Heart left ventricle (tissue), 16 donors: ENCODE measurements at regions not wholly inside any gene's neighbourhood (a gene's known extent, or its start where the extent isn't known, plus 50 kb on each side); places are given as distances from the start of the nearest gene placed in this dataset.

Source experiments
- ATAC-seq, 4 donors: fragments of 200-7000 bp; cut with Tn5 transposase; one replicate each; pipeline ENCODE4 v1.9.1; 2020 to 2022; ENCODE audit warnings: moderate library complexity in 4 of 4, mild to moderate bottlenecking in 3 of 4, moderate number of reproducible peaks in 1 of 4
- DNase-seq, 5 donors: peaks; one replicate each; pipeline ENCODE4 v3.0.0-alpha.2; 2020
- H3K27ac ChIP-seq, 12 donors: fragments of 200-600 bp; sonication (generic) in 4 of 12; one replicate each; pipeline versions ENCODE4 v1.5.0 to v1.8.0; 2016 to 2022; ENCODE audit warnings: mild to moderate bottlenecking in 2 of 12
- H3K27me3 ChIP-seq, 9 donors: fragments of 200-600 bp; sonication (generic) in 2 of 9; one replicate each; pipeline versions ENCODE4 v1.5.1 to v1.8.0; 2016 to 2022; ENCODE audit warnings: mild to moderate bottlenecking in 3 of 9
- H3K36me3 ChIP-seq, 9 donors: fragments of 200-600 bp; sonication (generic) in 2 of 9; one replicate each; pipeline versions ENCODE4 v1.5.0 to v1.8.0; 2018 to 2022; ENCODE audit warnings: mild to moderate bottlenecking in 2 of 9
- H3K4me1 ChIP-seq, 12 donors: fragments of 200-600 bp; sonication (generic) in 4 of 12; one replicate each; pipeline versions ENCODE4 v1.5.0 to v1.8.0; 2016 to 2022; ENCODE audit warnings: mild to moderate bottlenecking in 3 of 12
- H3K4me3 ChIP-seq, 12 donors: fragments of 200-600 bp; sonication (generic) in 4 of 12; one replicate each; pipeline versions ENCODE4 v1.5.0 to v1.8.0; 2017 to 2022; ENCODE audit warnings: mild to moderate bottlenecking in 9 of 12, moderate library complexity in 4 of 12
- H3K9me3 ChIP-seq, 12 donors: fragments of 200-600 bp; sonication (generic) in 4 of 12; one replicate each; pipeline versions ENCODE4 v1.5.0 to v1.8.0; 2016 to 2022; ENCODE audit warnings: mild to moderate bottlenecking in 1 of 12
- CTCF ChIP-seq, 12 donors: fragments of 200-600 bp; sonication (generic) in 4 of 12; IDR thresholded peaks; one replicate each; pipeline versions ENCODE4 v1.5.0 to v1.8.0; 2018 to 2022; ENCODE audit warnings: antibody characterized with exemption in 12 of 12, mild to moderate bottlenecking in 5 of 12
- POLR2A ChIP-seq, 2 donors: fragments of 450-650 bp; IDR thresholded peaks; one replicate each; pipeline ENCODE4 v1.6.1; 2017; ENCODE audit warnings: antibody characterized with exemption in 2 of 2, mild to moderate bottlenecking in 2 of 2, moderate library complexity in 2 of 2
- WGBS, 4 donors: extraction: QIAGEN DNeasy Blood & Tissue Kit in 2 of 4; methylation state at CpG; one replicate each; pipeline versions ENCODE4 v1.1.5 to v1.1.7; 2013 to 2018; 5-methylcytosine and 5-hydroxymethylcytosine counted together
- intact Hi-C, 10 donors: fragments of 100-400 bp; cut with DNase I; formaldehyde crosslinking; loops; one replicate each; pipeline versions ENCODE4 v1.11.1 to v1.14.2; 2022
- donor health status: ischemic (EF 13 %, LVEDD 7.1; RV severe dilation, severe dysfunction).
- donor health status: healthy with polysubstance abuse.
- donor health status: DM: no; HTN: yes; CAD: no.
- donor health status: DM: no; HTN: no; CAD: no.
- donor health status: ischemic (EF 25% LVEDD 6.9; RV normal size, moderate dysfunction).
- donor health status: ischemic (EF 25% LVEDD 5.7; RV mildly dilated, moderate dysfunction).
- donor health status: healthy.
- donor health status: DM: yes; HTN: yes; CAD: no.
- donor health status: ischemic (EF 35%, LVEDD 5.7; RV mildly dilated, moderate dysfunction).
- donor health status: nonischemic (EF 11% LVEDD 7.7; RV severe dilation, severe dysfunction).
- donor health status: DM: yes; HTN: yes; CAD: no.
- donor health status: PGD.
- donor health status: ischemic (EF 29% LVEDD 5.4; RV normal size, mild dysfunction).
- donor health status: nonischemic (EF 23%, LVEDD 6.1; RV moderate dilation, normal function).

GRCh38 chr2:66036948-66037347 lies 398.0 kb upstream of the MEIS1 start:
- intact Hi-C loops = loop anchor here in 1 of 10 donors (10.0 kb wide), 1 partner anchor 62 kb away; no protein-coding TSS in a partner anchor

GRCh38 chr2:66034467-66034866 lies 400.5 kb upstream of the MEIS1 start:
- Histone ChIP-seq H3K4me1 (no peaks in the 10 kb centered on the region), H3K9me3 (no peaks in the 10 kb centered on the region), H3K36me3 (no peaks in the 10 kb centered on the region), H3K27ac (no peak overlapping the region), H3K27me3 (no peaks in the 10 kb centered on the region), H3K4me3 (no peak overlapping the region)
- DNase-seq (no peak), ATAC-seq (no peak)
- intact Hi-C loops = loop anchor here in 1 of 10 donors (10.0 kb wide), 1 partner anchor 60 kb away; no protein-coding TSS in a partner anchor
- TF ChIP-seq CTCF (IDR thresholded peaks at IDR 0.05) (no peak), POLR2A (IDR thresholded peaks at IDR 0.05) (no peak)

More at GRCh38 chr2:66036948-66037347, 398.0 kb upstream of the MEIS1 start:
- TF ChIP-seq POLR2A (IDR thresholded peaks at IDR 0.05) (no peak), CTCF (IDR thresholded peaks at IDR 0.05) (no peak)
- Histone ChIP-seq H3K4me1 (no peaks in the 10 kb centered on the region), H3K27ac (no peak overlapping the region), H3K4me3 (no peak overlapping the region), H3K36me3 (no peaks in the 10 kb centered on the region), H3K27me3 (no peaks in the 10 kb centered on the region), H3K9me3 (no peaks in the 10 kb centered on the region)
- DNase-seq (no peak), ATAC-seq (no peak)
- 90 to 96% (median 94%) methylated on average over 1 of the region's 1 CpG for WGBS, 4 donors

DNA sequence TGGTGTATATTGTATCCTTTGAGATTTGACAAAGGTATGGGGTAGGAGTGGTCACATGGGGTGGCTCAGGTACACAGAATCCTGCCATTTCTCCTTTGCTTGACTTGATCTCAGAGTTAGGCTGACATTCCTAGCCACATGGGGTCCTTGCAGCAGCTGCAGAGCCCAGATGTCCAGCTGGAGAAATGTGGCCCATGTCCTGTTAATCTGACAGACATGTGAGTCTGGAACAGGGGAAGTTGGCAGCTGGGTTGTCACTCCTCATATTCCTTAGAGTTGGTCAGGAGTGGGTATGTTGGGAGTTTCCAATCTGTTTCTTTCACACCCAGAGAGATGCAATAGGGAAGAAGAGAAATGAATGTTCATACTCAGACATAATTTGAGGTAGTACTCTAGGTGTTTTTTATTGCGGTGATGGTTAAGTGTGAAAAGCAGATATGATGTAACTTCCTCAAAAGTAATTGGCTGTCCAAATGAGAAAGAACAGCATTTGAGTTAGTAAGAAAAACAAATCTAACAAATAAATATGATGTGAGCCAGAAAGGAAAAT lies 402.6 kb upstream of the MEIS1 start:
- ATAC-seq (no peak), DNase-seq (no peak)
- H3K36me3 ChIP-seq = no peaks in the 10 kb centered on the region
- H3K27ac ChIP-seq = no peak overlapping the region
- H3K4me1 ChIP-seq = no peaks in the 10 kb centered on the region
- H3K9me3 ChIP-seq = no peaks in the 10 kb centered on the region
- no peak overlapping the region for H3K4me3 ChIP-seq
- TF ChIP-seq POLR2A (IDR thresholded peaks at IDR 0.05) (no peak), CTCF (IDR thresholded peaks at IDR 0.05) (no peak)
- WGBS, 4 donors = 78 to 82% (median 82%) methylated on average over 1 of the region's 1 CpG
- intact Hi-C loops = loop anchor here in 1 of 10 donors (10.0 kb wide), 1 partner anchor 58 kb away; no protein-coding TSS in a partner anchor
- H3K27me3 ChIP-seq = no peaks in the 10 kb centered on the region

DNA sequence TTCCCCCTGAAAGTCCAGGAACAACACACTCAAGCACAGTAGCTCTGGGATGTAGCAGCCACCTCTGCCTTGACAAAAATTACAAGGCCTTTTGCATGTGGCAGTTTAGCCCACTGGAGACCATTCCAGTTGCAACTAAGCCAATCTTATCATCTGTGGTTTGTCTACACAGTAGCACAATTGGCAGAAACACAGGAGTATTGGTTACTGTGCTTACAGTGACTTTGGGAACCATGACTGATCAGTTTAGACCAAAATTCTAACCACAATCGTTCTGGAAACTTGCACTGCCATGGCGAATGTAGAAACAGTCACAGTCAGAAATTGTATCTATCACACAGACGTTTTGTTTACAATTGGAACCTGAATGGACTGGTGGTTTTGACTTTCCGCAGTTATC lies 403.7 kb upstream of the MEIS1 start:
- Histone ChIP-seq H3K36me3 (no peaks in the 10 kb centered on the region), H3K27ac (no peak overlapping the region), H3K4me1 (no peaks in the 10 kb centered on the region), H3K4me3 (no peak overlapping the region), H3K9me3 (no peaks in the 10 kb centered on the region), H3K27me3 (no peaks in the 10 kb centered on the region)
- WGBS, 4 donors = 78 to 82% (median 80%) methylated on average over 4 of the region's 4 CpGs
- TF ChIP-seq POLR2A (IDR thresholded peaks at IDR 0.05) (no peak), CTCF (IDR thresholded peaks at IDR 0.05) (no peak)
- no peak for DNase-seq
- intact Hi-C loops = loop anchor here in 1 of 10 donors (10.0 kb wide), 1 partner anchor 56 kb away; no protein-coding TSS in a partner anchor
- ATAC-seq = no peak
